WI38 (cell line): ENCODE measurements at regions not wholly inside any gene's neighbourhood (a gene's known extent, or its start where the extent isn't known, plus 50 kb on each side); places are given as distances from the start of the nearest gene placed in this dataset.

ENCODE experiments used
- H3K4me3 ChIP-seq: 2 replicates; pipeline ENCODE4 v1.5.1; 2011; ENCODE audit warnings: low read depth, mild to moderate bottlenecking, control low read depth, low read length
- TF ChIP-seq, protein P1 (sequence below): IDR thresholded peaks from 2 replicates; pipeline ENCODE4 v1.5.1; 2012; ENCODE audit warnings: low read depth, mild to moderate bottlenecking, control low read depth, low read length

DNA sequence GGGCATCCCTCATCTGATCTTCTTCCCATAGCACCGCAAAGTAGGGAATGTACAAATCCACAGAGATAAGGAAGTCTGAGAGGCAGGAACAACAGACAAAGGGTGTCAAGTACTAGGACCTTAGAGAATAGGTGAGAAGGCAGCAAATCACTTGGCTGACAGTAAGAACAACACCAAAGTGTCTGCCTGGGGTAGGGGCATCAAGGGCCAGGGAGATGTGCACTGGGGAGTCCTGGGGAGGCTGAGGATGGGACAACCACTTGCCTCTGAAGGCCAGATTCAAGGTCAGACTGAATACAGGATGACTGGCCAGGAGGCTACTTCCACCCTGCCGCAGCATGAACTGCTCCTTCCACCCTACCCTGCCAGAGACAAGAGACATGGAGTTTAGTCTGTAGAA lies 1040.8 kb downstream of the BCL11B start:
- TF ChIP-seq, protein P1, sequence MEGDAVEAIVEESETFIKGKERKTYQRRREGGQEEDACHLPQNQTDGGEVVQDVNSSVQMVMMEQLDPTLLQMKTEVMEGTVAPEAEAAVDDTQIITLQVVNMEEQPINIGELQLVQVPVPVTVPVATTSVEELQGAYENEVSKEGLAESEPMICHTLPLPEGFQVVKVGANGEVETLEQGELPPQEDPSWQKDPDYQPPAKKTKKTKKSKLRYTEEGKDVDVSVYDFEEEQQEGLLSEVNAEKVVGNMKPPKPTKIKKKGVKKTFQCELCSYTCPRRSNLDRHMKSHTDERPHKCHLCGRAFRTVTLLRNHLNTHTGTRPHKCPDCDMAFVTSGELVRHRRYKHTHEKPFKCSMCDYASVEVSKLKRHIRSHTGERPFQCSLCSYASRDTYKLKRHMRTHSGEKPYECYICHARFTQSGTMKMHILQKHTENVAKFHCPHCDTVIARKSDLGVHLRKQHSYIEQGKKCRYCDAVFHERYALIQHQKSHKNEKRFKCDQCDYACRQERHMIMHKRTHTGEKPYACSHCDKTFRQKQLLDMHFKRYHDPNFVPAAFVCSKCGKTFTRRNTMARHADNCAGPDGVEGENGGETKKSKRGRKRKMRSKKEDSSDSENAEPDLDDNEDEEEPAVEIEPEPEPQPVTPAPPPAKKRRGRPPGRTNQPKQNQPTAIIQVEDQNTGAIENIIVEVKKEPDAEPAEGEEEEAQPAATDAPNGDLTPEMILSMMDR = no peak
- no peak overlapping the region for H3K4me3 ChIP-seq

DNA sequence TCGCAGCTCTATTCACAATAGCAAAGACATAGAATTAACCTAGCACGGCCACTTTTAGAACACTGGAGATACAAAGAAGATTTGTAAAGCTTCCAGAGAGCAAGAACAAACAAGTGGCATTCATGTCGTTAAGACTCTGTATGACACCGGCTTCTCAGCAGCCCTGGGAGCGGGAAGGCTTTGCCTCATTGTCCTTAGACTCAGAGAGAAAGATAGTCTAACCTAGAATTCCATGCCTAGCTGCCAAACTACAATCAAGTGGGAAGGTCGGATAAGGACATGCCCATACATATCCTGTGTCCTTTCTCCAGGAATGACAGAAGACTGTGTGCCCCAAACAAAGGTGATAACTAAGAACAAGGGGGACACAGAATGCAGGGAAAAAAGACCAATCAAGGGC lies 1038.3 kb downstream of the BCL11B start:
- TF ChIP-seq, protein P1 = no peak
- no peak overlapping the region for H3K4me3 ChIP-seq

DNA sequence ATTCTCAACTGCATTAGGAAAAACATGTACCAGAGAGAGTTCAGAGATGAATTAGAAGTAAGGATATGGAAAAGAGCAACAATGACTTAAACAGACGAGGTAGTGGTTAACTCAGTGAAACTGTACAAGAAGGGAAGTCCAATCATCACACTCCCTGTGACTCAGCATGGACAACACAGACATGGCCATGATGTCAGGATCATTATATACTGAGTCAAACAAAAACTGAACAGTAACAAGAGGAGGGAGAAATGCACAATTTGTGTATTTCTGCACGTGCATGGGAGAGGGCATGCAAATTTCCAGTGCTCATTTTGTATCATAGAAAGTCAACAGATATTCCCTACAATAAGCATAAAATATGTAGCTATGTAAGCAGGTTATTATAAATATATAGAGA lies 1037.8 kb downstream of the BCL11B start:
- H3K4me3 ChIP-seq = no peak overlapping the region
- TF ChIP-seq, protein P1 = no peak

DNA sequence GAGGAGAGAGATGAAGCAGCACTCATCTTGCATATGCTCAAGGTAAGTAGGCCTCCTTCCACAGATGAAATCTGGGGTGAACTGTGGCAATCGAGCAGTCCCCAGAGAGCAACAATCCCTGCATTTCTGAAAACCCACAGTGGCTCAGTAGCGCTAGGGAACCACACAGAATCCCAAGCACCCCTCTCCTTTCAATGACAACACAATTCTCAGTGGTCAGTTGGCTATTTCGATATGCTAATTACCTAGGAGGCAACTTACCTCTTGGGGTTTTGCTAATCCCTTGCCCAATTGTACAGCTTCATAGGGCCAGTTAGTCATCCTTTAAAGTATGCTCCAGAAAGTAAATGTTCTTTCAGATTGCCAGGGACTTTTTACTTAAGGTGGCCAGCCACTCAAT lies 1035.7 kb downstream of the BCL11B start:
- H3K4me3 ChIP-seq = no peak overlapping the region
- TF ChIP-seq, protein P1 = no peak

DNA sequence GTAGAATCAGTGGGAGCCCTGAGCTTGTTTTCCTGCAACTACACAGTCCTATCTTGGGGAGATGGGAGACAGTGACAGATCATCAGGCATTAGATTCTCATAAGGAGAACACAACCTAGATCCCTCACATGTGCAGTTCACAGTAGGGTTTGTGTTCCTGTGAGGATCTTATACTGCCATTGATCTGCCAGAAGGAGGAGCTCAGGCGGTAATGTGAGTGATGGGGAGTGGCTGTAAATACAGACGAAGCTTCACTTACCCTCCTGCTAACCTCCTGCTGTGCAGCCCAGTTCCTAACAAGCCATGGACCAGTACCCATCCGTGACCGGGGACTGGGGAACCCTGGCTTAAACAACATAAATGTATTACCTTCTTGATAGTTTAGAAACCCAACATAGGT lies 1034.1 kb downstream of the BCL11B start:
- H3K4me3 ChIP-seq = no peak overlapping the region
- TF ChIP-seq, protein P1 = no peak

DNA sequence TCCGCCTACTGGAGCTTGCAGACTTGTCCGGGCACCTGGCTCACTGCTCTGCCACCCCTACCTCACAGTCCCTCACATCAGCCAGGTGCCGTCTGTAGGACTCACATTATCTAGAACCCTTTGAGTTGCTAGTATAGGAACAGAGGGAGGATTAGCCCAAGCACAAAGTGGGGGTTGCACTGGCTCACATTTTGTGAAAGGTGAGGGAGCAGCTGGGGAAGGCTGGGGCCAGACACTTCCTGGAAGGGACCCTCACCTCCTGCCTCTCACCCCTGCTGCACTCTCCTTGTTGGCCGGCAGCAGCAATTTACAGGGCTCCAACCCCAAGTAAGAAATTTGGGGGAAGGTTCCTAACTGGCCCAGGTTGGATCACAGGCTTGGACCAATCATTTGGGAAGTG lies 1031.6 kb downstream of the BCL11B start:
- H3K4me3 ChIP-seq = no peak overlapping the region
- TF ChIP-seq, protein P1 = no peak

DNA sequence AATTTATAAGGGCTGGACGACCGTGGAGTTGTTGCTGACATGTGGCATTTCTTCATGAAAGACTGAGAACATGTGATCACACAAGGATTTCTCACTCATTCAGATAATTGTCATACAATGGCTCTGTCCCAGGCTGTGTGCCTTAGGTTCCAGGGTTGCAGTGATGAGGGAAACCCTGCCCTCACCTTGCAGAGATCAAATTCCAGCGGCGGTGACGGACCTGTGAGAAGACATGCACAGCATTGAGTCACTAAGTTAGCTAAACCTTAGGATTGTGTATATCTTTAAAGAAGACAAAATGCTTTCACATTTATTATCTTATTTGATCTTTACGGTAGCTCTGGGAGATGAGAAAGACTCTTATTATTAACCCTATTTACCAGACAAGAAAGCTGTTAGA lies 1029.1 kb downstream of the BCL11B start:
- TF ChIP-seq, protein P1 = no peak
- H3K4me3 ChIP-seq = no peak overlapping the region
